SK-N-MC (cell line): ENCODE measurements at regions not wholly inside any gene's neighbourhood (a gene's known extent, or its start where the extent isn't known, plus 50 kb on each side); places are given as distances from the start of the nearest gene placed in this dataset.

ENCODE experiments used
- EZH2 ChIP-seq: fragments of 200-600 bp; sonication (generic); IDR thresholded peaks from one replicate; pipeline ENCODE4 v1.6.1; 2017; ENCODE audit warnings: antibody characterized with exemption
- FOXP2 ChIP-seq: optimal IDR thresholded peaks from 2 replicates; pipeline ENCODE3; 2011; ENCODE audit warnings: mild to moderate bottlenecking, moderate library complexity; ENCODE audit not compliant: insufficient read depth; ENCODE audit errors: extremely low read length, control extremely low read depth
- POLR2AphosphoS5 ChIP-seq: IDR thresholded peaks from 2 replicates; pipeline ENCODE4 v1.6.1; 2012; ENCODE audit warnings: mild to moderate bottlenecking, low read depth, low read length, borderline replicate concordance

GRCh38 chr21:35257413-35257812 is 208.3 kb upstream of the RUNX1 start:
- no peak for TF ChIP-seq EZH2
- TF ChIP-seq POLR2AphosphoS5: no peak
- TF ChIP-seq FOXP2: no peak
